OCI-LY1 (cell line): ENCODE measurements at regions not wholly inside any gene's neighbourhood (a gene's known extent, or its start where the extent isn't known, plus 50 kb on each side); places are given as distances from the start of the nearest gene placed in this dataset.

Source experiments
- H2AFZ ChIP-seq: fragments of 200-600 bp; sonication (generic), shearing (Covaris generic); 2 replicates; pipeline ENCODE4 v1.6.0; 2014; ENCODE audit warnings: antibody characterized with exemption, mild to moderate bottlenecking, low read length
- H3F3A ChIP-seq: fragments of 200-600 bp; sonication (generic), shearing (Covaris generic); 2 replicates; pipeline ENCODE4 v1.6.0; 2014; ENCODE audit warnings: mild to moderate bottlenecking, antibody characterized with exemption, low read length, moderate library complexity; ENCODE audit not compliant: insufficient read depth
- H3K27ac ChIP-seq: fragments of 200-600 bp; sonication (generic); 2 replicates; pipeline ENCODE4 v1.5.1; 2014; ENCODE audit warnings: low read length, mixed run types, mild to moderate bottlenecking, low read depth; ENCODE audit not compliant: poor library complexity, severe bottlenecking
- H3K27me3 ChIP-seq: fragments of 200-600 bp; sonication (generic); 2 replicates; pipeline ENCODE4 v1.6.0; 2014; ENCODE audit warnings: antibody characterized with exemption, mild to moderate bottlenecking, low read length, moderate library complexity; ENCODE audit not compliant: insufficient read depth
- H3K36me3 ChIP-seq: fragments of 200-600 bp; sonication (generic); 2 replicates; pipeline ENCODE4 v1.6.1; 2014; ENCODE audit warnings: mild to moderate bottlenecking, antibody characterized with exemption, low read length, moderate library complexity, mixed read lengths; ENCODE audit not compliant: insufficient read depth
- H3K4me1 ChIP-seq: fragments of 200-600 bp; sonication (generic); 2 replicates; pipeline ENCODE4 v1.5.1; 2014; ENCODE audit warnings: mild to moderate bottlenecking, low read length, moderate library complexity; ENCODE audit not compliant: insufficient read depth, severe bottlenecking
- H3K4me2 ChIP-seq: fragments of 200-600 bp; sonication (generic), shearing (Covaris generic); 2 replicates; pipeline ENCODE4 v1.6.1; 2014; ENCODE audit warnings: low read length
- H3K4me3 ChIP-seq: fragments of 200-600 bp; sonication (generic); 2 replicates; pipeline ENCODE4 v1.5.1; 2014; ENCODE audit warnings: low read length, low read depth, mild to moderate bottlenecking, mixed read lengths; ENCODE audit not compliant: poor library complexity, severe bottlenecking
- H3K79me2 ChIP-seq: fragments of 200-600 bp; shearing (Covaris generic); 2 replicates; pipeline ENCODE4 v1.6.1; 2016; ENCODE audit warnings: mixed run types, low read length, mixed read lengths; ENCODE audit not compliant: insufficient read depth
- H3K9ac ChIP-seq: fragments of 200-600 bp; sonication (generic), shearing (Covaris generic); 2 replicates; pipeline ENCODE4 v1.6.1; 2014; ENCODE audit warnings: mild to moderate bottlenecking, low read length, mixed read lengths
- H3K9me2 ChIP-seq: fragments of 200-600 bp; sonication (generic), shearing (Covaris generic); 2 replicates; pipeline ENCODE4 v1.6.1; 2014; ENCODE audit warnings: low read depth, mild to moderate bottlenecking, low read length, mixed read lengths
- H3K9me3 ChIP-seq: fragments of 200-600 bp; shearing (Covaris generic); 2 replicates; pipeline ENCODE4 v1.6.1; 2014; ENCODE audit warnings: low read length, mixed read lengths
- H4K20me1 ChIP-seq: fragments of 200-600 bp; sonication (generic), shearing (Covaris generic); 2 replicates; pipeline ENCODE4 v1.6.0; 2016; ENCODE audit warnings: mild to moderate bottlenecking, low read length; ENCODE audit not compliant: insufficient read depth
- EZH2 ChIP-seq: fragments of 200-600 bp; sonication (generic), shearing (Covaris generic); IDR thresholded peaks from 2 replicates; pipeline ENCODE4 v1.8.0; 2017; ENCODE audit warnings: borderline replicate concordance, mixed run types, mild to moderate bottlenecking, antibody characterized with exemption, low read length, moderate library complexity, mixed read lengths
- TF ChIP-seq, protein P1 (sequence below): fragments of 200-600 bp; sonication (generic), shearing (Covaris generic); IDR thresholded peaks from 2 replicates; pipeline ENCODE4 v1.5.1; 2017; ENCODE audit warnings: mild to moderate bottlenecking, antibody characterized with exemption, low read length, moderate library complexity, mixed read lengths

DNA sequence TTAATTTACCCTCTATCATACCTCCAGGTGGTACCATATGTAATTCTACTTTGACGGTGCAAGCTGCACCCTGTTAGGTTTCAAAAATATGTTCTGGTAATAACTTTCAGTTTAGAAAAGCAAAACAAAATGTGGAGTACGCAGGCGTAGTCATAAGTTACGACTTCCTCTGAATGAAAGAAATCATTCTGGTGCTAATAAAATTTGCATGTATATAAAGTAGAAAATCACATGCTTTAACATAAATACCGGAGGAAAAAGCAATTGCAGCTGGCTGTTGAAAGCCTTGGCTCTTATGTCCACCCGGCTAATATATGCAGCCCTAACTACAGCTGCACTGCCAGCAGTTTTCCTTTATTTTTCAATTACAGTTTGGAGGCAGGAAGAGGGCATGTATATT lies 65.2 kb upstream of the TMPRSS15 start:
- no peak overlapping the region for H3K27ac ChIP-seq
- peaks cover 29% of the 10 kb centered on the region for H3K4me1 ChIP-seq
- H3K27me3 ChIP-seq = no peaks in the 10 kb centered on the region
- H3K36me3 ChIP-seq = no peaks in the 10 kb centered on the region
- no peak for TF ChIP-seq EZH2
- TF ChIP-seq, protein P1, sequence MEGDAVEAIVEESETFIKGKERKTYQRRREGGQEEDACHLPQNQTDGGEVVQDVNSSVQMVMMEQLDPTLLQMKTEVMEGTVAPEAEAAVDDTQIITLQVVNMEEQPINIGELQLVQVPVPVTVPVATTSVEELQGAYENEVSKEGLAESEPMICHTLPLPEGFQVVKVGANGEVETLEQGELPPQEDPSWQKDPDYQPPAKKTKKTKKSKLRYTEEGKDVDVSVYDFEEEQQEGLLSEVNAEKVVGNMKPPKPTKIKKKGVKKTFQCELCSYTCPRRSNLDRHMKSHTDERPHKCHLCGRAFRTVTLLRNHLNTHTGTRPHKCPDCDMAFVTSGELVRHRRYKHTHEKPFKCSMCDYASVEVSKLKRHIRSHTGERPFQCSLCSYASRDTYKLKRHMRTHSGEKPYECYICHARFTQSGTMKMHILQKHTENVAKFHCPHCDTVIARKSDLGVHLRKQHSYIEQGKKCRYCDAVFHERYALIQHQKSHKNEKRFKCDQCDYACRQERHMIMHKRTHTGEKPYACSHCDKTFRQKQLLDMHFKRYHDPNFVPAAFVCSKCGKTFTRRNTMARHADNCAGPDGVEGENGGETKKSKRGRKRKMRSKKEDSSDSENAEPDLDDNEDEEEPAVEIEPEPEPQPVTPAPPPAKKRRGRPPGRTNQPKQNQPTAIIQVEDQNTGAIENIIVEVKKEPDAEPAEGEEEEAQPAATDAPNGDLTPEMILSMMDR = no peak
- no peaks in the 10 kb centered on the region for H3F3A ChIP-seq
- no peaks in the 10 kb centered on the region for H4K20me1 ChIP-seq
- H3K9me3 ChIP-seq = no peaks in the 10 kb centered on the region
- H3K79me2 ChIP-seq = no peaks in the 10 kb centered on the region
- H3K4me3 ChIP-seq = no peak overlapping the region
- H3K9me2 ChIP-seq = no peaks in the 10 kb centered on the region
- 0 out of 2 replicates have a peak overlapping the region, but pooled peaks have one; percentile 22 for H2AFZ ChIP-seq
- no peak overlapping the region for H3K4me2 ChIP-seq
- no peak overlapping the region for H3K9ac ChIP-seq

DNA sequence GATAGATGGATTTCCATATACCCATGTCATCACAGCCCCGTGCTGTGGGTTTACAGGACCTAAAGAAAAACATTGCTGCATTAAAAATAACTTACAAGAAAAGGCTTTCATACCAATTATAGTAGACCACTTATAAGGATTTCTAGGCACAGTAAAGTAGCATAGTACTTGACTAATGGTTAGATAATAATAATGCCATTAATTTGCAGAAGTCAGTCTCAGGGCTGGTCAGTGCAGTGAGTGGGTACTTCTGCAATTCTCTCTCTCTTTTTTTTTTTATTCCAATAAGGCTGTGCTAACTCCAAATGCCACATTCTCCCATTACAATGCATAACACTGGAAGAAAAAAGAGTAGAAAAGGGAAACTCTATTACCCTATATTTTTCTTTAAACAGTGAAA lies 73.1 kb upstream of the TMPRSS15 start:
- Histone ChIP-seq H3K9me3 (no peaks in the 10 kb centered on the region), H3K79me2 (no peaks in the 10 kb centered on the region), H3K9me2 (no peaks in the 10 kb centered on the region), H2AFZ (0 out of 2 replicates have a peak overlapping the region, but pooled peaks have one; percentile 88), H4K20me1 (no peaks in the 10 kb centered on the region), H3K27me3 (no peaks in the 10 kb centered on the region), H3K4me1 (peaks cover 43% of the 10 kb centered on the region), H3K27ac (peak overlapping the region; percentile 13), H3K9ac (no peak overlapping the region), H3K36me3 (no peaks in the 10 kb centered on the region), H3K4me2 (peak overlapping the region; percentile 13; the same call in 1 of the 2 replicates), H3K4me3 (no peak overlapping the region), H3F3A (no peaks in the 10 kb centered on the region)
- no peak for TF ChIP-seq EZH2
- TF ChIP-seq, protein P1 = no peak

DNA sequence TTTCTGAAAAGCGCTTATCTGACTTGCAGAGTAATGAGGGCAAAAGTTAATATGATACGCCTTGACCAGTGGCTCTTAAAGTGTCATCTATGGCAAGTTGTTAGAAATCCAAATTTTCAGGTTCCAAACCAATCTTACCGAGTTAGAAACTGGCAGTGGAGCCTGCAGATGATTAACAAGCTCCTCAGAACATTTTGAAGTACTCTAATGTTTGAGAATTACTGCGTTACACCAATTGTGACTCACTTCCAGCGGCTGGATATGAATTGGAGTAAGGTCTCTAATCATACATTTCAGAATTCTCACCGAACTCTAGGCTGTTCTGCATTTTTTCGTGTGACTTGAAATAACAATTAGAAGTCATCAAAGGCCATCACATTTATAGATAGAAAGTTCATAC lies 73.5 kb upstream of the TMPRSS15 start:
- Histone ChIP-seq H3K4me1 (peaks cover 39% of the 10 kb centered on the region), H3K9ac (no peak overlapping the region), H3K27me3 (no peaks in the 10 kb centered on the region), H3K27ac (peak overlapping the region; percentile 13), H3K4me2 (peak overlapping the region; percentile 13; the same call in 1 of the 2 replicates), H4K20me1 (no peaks in the 10 kb centered on the region), H3K4me3 (no peak overlapping the region), H3K36me3 (no peaks in the 10 kb centered on the region), H3K9me3 (no peaks in the 10 kb centered on the region), H3K79me2 (no peaks in the 10 kb centered on the region), H3F3A (no peaks in the 10 kb centered on the region), H3K9me2 (no peaks in the 10 kb centered on the region), H2AFZ (peak overlapping the region; percentile 88; the same call in 1 of the 2 replicates)
- no peak for TF ChIP-seq EZH2
- TF ChIP-seq, protein P1 = no peak
